Naive thymus-derived CD4-positive, alpha-beta T cell (primary cell): ENCODE measurements at regions not wholly inside any gene's neighbourhood (a gene's known extent, or its start where the extent isn't known, plus 50 kb on each side); places are given as distances from the start of the nearest gene placed in this dataset.

Source experiments
- ATAC-seq: fragments of 150-1000 bp; cut with Tn5 transposase; 2 replicates; pipeline ENCODE4 v1.10.0; 2021; ENCODE audit warnings: mild to moderate bottlenecking, moderate library complexity
- CTCF ChIA-PET: fragments of 350-600 bp; sonication (Branson Sonifier 250); formaldehyde crosslinking; loops from one replicate; lab custom pipeline; 2021; ENCODE audit warnings: antibody characterized with exemption; lab: Charles Lee
- POLR2A ChIA-PET: fragments of 350-600 bp; sonication (Branson Sonifier 250); formaldehyde crosslinking; loops from one replicate; lab custom pipeline; 2021; ENCODE audit warnings: antibody characterized with exemption, inconsistent platforms; lab: Charles Lee
- DNase-seq, 9 donors: peaks; one replicate each; pipeline versions ENCODE4 v3.0.0 to v3.0.0-alpha.2; 2020 to 2022; ENCODE audit warnings: mixed read lengths in 1 of 9
- H3K27ac ChIP-seq: one replicate; pipeline ENCODE4 v1.7.0; 2013; ENCODE audit warnings: mild to moderate bottlenecking, low read depth, low read length, moderate library complexity
- H3K27me3 ChIP-seq, 2 donors: one replicate each; pipeline ENCODE4 v1.7.0; 2013; ENCODE audit warnings: low read length in 2 of 2, mild to moderate bottlenecking in 2 of 2, moderate library complexity in 2 of 2; ENCODE audit not compliant: control insufficient read depth in 2 of 2, insufficient read depth in 2 of 2
- H3K36me3 ChIP-seq, 3 experiments: 1 replicate in 2 of 3; 2 replicates in 1 of 3; pipeline ENCODE4 v1.7.0; 2013; ENCODE audit warnings: low read length in 3 of 3, mild to moderate bottlenecking in 3 of 3, moderate library complexity in 1 of 3; ENCODE audit not compliant: insufficient read depth in 3 of 3, control insufficient read depth in 2 of 3
- H3K4me1 ChIP-seq, 2 donors: one replicate each; pipeline ENCODE4 v1.7.0; 2013; ENCODE audit warnings: low read length in 2 of 2, mild to moderate bottlenecking in 2 of 2, moderate library complexity in 1 of 2; ENCODE audit not compliant: control insufficient read depth in 2 of 2, insufficient read depth in 2 of 2
- H3K4me3 ChIP-seq: 2 replicates; pipeline ENCODE4 v1.7.0; 2013; ENCODE audit warnings: mild to moderate bottlenecking, low read length
- H3K9me3 ChIP-seq, 3 experiments: 1 replicate in 2 of 3; 2 replicates in 1 of 3; pipeline ENCODE4 v1.7.0; 2013; ENCODE audit warnings: low read length in 3 of 3; ENCODE audit not compliant: control insufficient read depth in 2 of 3
- H3K27ac Mint-ChIP-seq, 9 donors: one replicate each; pipeline ENCODE4 v1.8.0; 2020 to 2022; ENCODE audit warnings: mixed read lengths in 9 of 9, mild to moderate bottlenecking in 8 of 9, moderate library complexity in 5 of 9, inconsistent platforms in 2 of 9
- H3K27me3 Mint-ChIP-seq, 5 donors: one replicate each; pipeline ENCODE4 v1.8.0; 2021 to 2022; ENCODE audit warnings: mixed read lengths in 5 of 5, mild to moderate bottlenecking in 1 of 5
- H3K36me3 Mint-ChIP-seq, 5 donors: one replicate each; pipeline ENCODE4 v1.8.0; 2020 to 2022; ENCODE audit warnings: mixed read lengths in 5 of 5, mild to moderate bottlenecking in 3 of 5, inconsistent platforms in 1 of 5
- H3K4me1 Mint-ChIP-seq, 7 donors: one replicate each; pipeline ENCODE4 v1.8.0; 2020 to 2022; ENCODE audit warnings: mixed read lengths in 7 of 7, mild to moderate bottlenecking in 3 of 7, inconsistent platforms in 1 of 7
- H3K4me3 Mint-ChIP-seq, 10 donors: one replicate each; pipeline ENCODE4 v1.8.0; 2020 to 2022; ENCODE audit warnings: mild to moderate bottlenecking in 10 of 10, mixed read lengths in 10 of 10, moderate library complexity in 6 of 10, inconsistent platforms in 2 of 10
- H3K9me3 Mint-ChIP-seq, 11 donors: one replicate each; pipeline ENCODE4 v1.8.0; 2020 to 2022; ENCODE audit warnings: mixed read lengths in 11 of 11, mild to moderate bottlenecking in 4 of 11, inconsistent platforms in 1 of 11, moderate library complexity in 1 of 11
- intact Hi-C, 2 donors: fragments of 100-400 bp; cut with micrococcal nuclease; formaldehyde crosslinking; loops; one replicate each; pipeline ENCODE4 v1.15.1; 2023

DNA sequence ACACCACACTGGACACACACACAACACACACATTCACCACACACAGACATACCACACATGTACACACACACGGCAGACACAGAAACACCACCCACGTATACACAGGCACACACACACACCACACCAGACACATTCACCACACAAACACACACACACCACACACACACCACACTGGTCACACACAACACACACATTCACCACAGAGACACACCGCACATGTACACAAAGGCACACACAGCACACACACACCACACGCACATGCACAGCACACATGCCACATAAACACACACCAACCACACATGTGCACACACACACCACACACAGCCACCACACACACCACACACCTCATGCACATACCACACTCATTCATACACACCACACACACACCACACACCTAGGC lies 84.2 kb upstream of the PRR5 start:
- Histone ChIP-seq H3K27ac (no peak overlapping the region), H3K36me3 (no peaks in the 10 kb centered on the region), H3K4me1 (peaks cover 6 to 12% of the 10 kb centered on the region in 2 donors), H3K27me3 (no peaks in the 10 kb centered on the region), H3K4me3 (no peak overlapping the region), H3K9me3 (peaks cover 0 to 19% (median 0%) of the 10 kb centered on the region in 3 experiments)
- no peaks in the 10 kb centered on the region for H3K27me3 Mint-ChIP-seq
- ChIA-PET POLR2A (no interaction called here), CTCF (no interaction called here)
- H3K36me3 Mint-ChIP-seq = no peaks in the 10 kb centered on the region
- H3K4me1 Mint-ChIP-seq = peaks cover 0 to 7% (median 6%) of the 10 kb centered on the region in 7 donors
- H3K9me3 Mint-ChIP-seq = peaks cover 0 to 28% (median 7%) of the 10 kb centered on the region in 11 donors
- no peak for DNase-seq
- intact Hi-C loops = no loop called here
- no peak overlapping the region for H3K4me3 Mint-ChIP-seq
- H3K27ac Mint-ChIP-seq = no peak overlapping the region
- no peak for ATAC-seq

DNA sequence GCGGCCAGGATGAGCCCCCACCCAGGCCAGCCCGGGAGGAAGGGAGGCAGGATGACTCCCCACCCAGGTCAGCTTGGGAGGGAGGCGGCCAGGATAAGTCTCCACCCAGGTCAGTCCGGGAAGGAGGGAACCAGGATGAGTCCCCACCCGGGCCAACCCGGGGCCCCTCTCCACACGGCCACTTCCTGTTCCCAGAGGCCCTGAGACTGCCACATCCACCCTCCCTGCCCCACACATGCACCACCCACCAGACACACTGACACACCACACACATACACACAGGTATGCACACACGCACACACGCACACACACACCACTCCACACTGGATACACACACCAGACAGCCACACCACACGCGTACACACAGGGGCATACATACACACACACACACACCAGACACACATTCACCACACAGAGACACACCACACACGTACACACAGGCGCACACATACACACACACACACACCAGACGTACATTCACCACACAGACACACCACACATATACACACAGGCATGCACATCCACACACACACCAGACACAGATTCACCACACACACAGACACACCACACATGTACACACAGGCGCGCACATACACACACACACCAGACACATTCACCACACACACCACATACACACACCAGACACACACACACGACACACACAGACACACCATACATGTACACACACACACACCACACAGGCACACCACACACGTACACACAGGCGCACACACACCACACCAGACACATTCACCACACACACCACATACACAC lies 84.9 kb upstream of the PRR5 start:
- intact Hi-C loops = no loop called here
- Mint-ChIP-seq H3K4me3 (no peak overlapping the region), H3K36me3 (no peaks in the 10 kb centered on the region), H3K4me1 (peaks cover 0 to 7% (median 6%) of the 10 kb centered on the region in 7 donors), H3K27ac (no peak overlapping the region), H3K27me3 (no peaks in the 10 kb centered on the region), H3K9me3 (peaks cover 0 to 36% (median 7%) of the 10 kb centered on the region in 11 donors)
- Histone ChIP-seq H3K36me3 (no peaks in the 10 kb centered on the region), H3K27ac (no peak overlapping the region), H3K4me3 (no peak overlapping the region), H3K9me3 (peaks cover 0 to 25% (median 0%) of the 10 kb centered on the region in 3 experiments), H3K27me3 (no peaks in the 10 kb centered on the region), H3K4me1 (peaks cover 6 to 12% of the 10 kb centered on the region in 2 donors)
- ATAC-seq (no peak), DNase-seq (no peak)
- ChIA-PET POLR2A (no interaction called here), CTCF (no interaction called here)

DNA sequence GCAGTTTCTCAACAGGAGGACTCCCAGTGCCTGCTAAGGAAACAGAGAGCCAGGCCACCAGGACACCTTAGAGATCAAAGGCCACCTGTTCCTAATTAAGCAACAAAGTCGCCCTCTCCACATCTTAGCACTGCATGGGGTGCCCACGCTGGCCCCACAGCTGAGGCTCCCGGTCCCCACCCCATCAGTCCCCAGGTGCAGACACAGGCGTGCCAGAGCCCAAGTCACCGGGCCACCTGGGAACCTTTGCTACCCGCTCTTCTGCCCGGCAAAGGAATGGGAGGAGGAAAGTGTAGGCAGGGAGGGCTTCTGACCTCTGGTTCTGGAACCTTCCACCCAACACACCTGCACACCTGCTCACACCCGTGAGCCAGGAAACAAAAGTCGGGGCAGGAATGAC lies 85.5 kb upstream of the PRR5 start:
- peaks cover 6 to 12% of the 10 kb centered on the region in 2 donors for H3K4me1 ChIP-seq
- intact Hi-C loops = no loop called here
- Mint-ChIP-seq H3K36me3 (no peaks in the 10 kb centered on the region), H3K9me3 (peaks cover 0 to 42% (median 11%) of the 10 kb centered on the region in 11 donors), H3K4me3 (no peak overlapping the region), H3K27me3 (no peaks in the 10 kb centered on the region), H3K4me1 (peaks cover 0 to 7% (median 5%) of the 10 kb centered on the region in 7 donors), H3K27ac (no peak overlapping the region)
- CTCF ChIA-PET = interaction anchor here (0.6 kb wide), 1 partner anchor 24 kb away, joined by 3 read pairs; no protein-coding TSS in a partner anchor
- no peaks in the 10 kb centered on the region for H3K36me3 ChIP-seq
- no peak overlapping the region for H3K4me3 ChIP-seq
- peaks cover 0 to 31% (median 0%) of the 10 kb centered on the region in 3 experiments for H3K9me3 ChIP-seq
- H3K27ac ChIP-seq = no peak overlapping the region
- no peak for ATAC-seq
- H3K27me3 ChIP-seq = no peaks in the 10 kb centered on the region
- POLR2A ChIA-PET = no interaction called here
- no peak for DNase-seq

DNA sequence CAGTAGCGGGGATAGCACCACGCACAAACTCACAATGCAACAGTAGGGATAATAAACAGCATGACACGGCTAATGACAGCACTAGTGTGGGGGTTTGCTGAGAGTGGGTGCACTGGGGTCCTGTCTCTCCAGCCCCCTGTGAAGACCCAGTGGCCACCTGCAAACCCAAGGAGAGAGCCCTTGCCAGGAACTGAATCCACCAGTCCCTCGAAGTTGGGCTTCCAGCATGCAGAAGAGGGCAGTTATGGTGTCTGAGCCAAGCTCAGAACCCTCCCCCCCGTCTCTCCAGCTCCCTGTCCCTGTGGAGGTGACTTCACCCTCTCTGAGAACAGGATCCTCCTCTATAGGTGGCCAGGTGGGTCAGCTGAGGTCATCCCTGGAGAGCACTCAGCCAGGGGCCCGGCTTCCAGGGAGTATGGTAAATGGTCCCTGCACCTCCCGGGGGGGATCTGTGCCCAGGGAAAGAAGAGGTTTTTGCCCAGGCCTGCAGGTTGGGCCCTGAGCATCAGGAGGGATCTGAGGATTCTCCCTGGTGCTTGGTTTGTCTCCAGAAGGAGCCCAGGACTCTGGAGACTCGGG lies 86.3 kb upstream of the PRR5 start:
- H3K4me3 Mint-ChIP-seq = no peak overlapping the region
- Histone ChIP-seq H3K4me1 (peaks cover 4 to 9% of the 10 kb centered on the region in 2 donors), H3K9me3 (peaks cover 0 to 36% (median 0%) of the 10 kb centered on the region in 3 experiments), H3K4me3 (no peak overlapping the region), H3K27ac (no peak overlapping the region), H3K36me3 (no peaks in the 10 kb centered on the region), H3K27me3 (no peaks in the 10 kb centered on the region)
- DNase-seq (no peak), ATAC-seq (no peak)
- peaks cover 0 to 5% (median 3%) of the 10 kb centered on the region in 7 donors for H3K4me1 Mint-ChIP-seq
- no peak overlapping the region for H3K27ac Mint-ChIP-seq
- no peaks in the 10 kb centered on the region for H3K36me3 Mint-ChIP-seq
- CTCF ChIA-PET = interaction anchor here (0.6 to 1.4 kb wide), 2 partner anchors 25 to 622 kb away, joined by 3 to 4 read pairs; no protein-coding TSS in a partner anchor
- intact Hi-C loops = no loop called here
- H3K27me3 Mint-ChIP-seq = no peaks in the 10 kb centered on the region
- H3K9me3 Mint-ChIP-seq = peaks cover 0 to 49% (median 15%) of the 10 kb centered on the region in 11 donors
- POLR2A ChIA-PET = no interaction called here

DNA sequence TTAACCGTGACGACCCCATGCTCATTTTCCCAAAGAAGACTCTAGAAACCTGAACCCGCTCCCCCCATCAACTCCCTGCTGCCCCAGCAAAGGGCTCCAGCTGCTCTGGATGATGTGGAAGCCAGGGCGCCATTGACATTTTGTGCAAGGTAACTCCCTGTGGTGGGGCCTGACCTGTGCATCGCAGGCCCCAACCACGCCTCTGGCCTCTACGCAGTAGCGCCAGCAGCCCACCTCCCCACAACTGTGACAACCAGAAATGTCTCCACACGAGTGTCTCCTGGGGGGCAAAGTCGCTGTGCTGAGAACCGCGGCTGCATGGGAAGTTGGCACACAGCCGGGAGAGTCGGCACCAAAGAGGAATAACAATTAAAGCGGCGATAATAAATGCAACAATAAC lies 86.9 kb upstream of the PRR5 start:
- POLR2A ChIA-PET = no interaction called here
- Mint-ChIP-seq H3K4me3 (no peak overlapping the region), H3K9me3 (peaks cover 0 to 54% (median 19%) of the 10 kb centered on the region in 11 donors), H3K36me3 (peaks cover 0 to 2% (median 0%) of the 10 kb centered on the region in 5 donors), H3K4me1 (no peaks in the 10 kb centered on the region), H3K27me3 (no peaks in the 10 kb centered on the region), H3K27ac (no peak overlapping the region)
- no peak for DNase-seq
- Histone ChIP-seq H3K27ac (no peak overlapping the region), H3K4me3 (no peak overlapping the region), H3K4me1 (peaks cover 0 to 5% of the 10 kb centered on the region in 2 donors), H3K36me3 (no peaks in the 10 kb centered on the region), H3K27me3 (no peaks in the 10 kb centered on the region), H3K9me3 (peaks cover 0 to 36% (median 0%) of the 10 kb centered on the region in 3 experiments)
- intact Hi-C loops = no loop called here
- CTCF ChIA-PET = interaction anchor here (1.4 kb wide), 1 partner anchor 622 kb away, joined by 4 read pairs; no protein-coding TSS in a partner anchor
- no peak for ATAC-seq

DNA sequence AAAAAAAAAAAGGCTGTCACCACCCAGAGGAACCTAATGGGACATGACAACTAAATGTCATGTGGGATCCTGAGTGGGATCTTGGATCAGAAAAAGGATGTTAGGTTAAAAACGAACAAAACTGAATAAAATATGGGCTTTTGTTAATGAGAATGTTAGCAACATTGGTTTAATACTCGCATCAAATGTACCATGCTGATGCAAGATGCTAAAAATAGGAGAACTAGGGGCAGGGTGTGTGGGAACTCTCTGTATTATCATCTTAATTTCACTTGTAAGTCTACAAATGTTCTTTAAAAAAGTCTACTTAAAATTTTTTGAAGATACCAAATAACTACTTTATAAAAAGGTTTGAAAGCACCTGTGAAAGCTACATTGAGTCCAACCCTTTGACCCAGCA lies 88.8 kb upstream of the PRR5 start:
- ChIA-PET POLR2A (no interaction called here), CTCF (no interaction called here)
- no peaks in the 10 kb centered on the region for H3K36me3 ChIP-seq
- H3K27me3 Mint-ChIP-seq = peaks cover 0 to 3% (median 0%) of the 10 kb centered on the region in 5 donors
- H3K27me3 ChIP-seq = no peaks in the 10 kb centered on the region
- no peak overlapping the region for H3K4me3 Mint-ChIP-seq
- no peak overlapping the region for H3K27ac ChIP-seq
- DNase-seq (no peak), ATAC-seq (no peak)
- intact Hi-C loops = no loop called here
- no peak overlapping the region for H3K27ac Mint-ChIP-seq
- H3K4me3 ChIP-seq = no peak overlapping the region
- no peaks in the 10 kb centered on the region for H3K4me1 ChIP-seq
- peaks cover 0 to 60% (median 20%) of the 10 kb centered on the region in 11 donors for H3K9me3 Mint-ChIP-seq
- peaks cover 0 to 3% (median 0%) of the 10 kb centered on the region in 5 donors for H3K36me3 Mint-ChIP-seq
- H3K9me3 ChIP-seq = peaks cover 0 to 36% (median 0%) of the 10 kb centered on the region in 3 experiments
- no peaks in the 10 kb centered on the region for H3K4me1 Mint-ChIP-seq
